ENCODE measurements at regions not wholly inside any gene's neighbourhood (a gene's known extent, or its start where the extent isn't known, plus 50 kb on each side); places are given as distances from the start of the nearest gene placed in this dataset.

DNA sequence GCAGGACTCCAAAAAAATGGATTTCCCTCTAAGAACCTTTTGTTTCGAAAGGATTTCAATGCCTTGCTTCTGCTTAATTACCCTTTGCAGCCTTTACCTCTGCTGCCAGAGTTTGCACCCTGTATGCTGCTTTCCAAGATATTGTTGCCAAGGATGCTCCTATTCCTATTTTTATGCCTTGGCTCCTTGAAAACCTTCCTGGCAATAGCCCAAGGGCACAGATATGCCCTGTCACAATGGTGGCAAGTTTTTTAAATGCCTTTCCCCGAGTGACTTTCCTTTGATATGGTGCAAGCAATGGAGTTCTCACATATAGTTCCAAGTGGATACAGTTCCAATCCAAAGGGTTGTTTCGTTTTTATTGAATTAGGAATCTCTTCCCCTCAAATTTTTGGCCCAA lies 1983.0 kb downstream of the MRPL39 start (continued):
- TF ChIP-seq, protein P1, sequence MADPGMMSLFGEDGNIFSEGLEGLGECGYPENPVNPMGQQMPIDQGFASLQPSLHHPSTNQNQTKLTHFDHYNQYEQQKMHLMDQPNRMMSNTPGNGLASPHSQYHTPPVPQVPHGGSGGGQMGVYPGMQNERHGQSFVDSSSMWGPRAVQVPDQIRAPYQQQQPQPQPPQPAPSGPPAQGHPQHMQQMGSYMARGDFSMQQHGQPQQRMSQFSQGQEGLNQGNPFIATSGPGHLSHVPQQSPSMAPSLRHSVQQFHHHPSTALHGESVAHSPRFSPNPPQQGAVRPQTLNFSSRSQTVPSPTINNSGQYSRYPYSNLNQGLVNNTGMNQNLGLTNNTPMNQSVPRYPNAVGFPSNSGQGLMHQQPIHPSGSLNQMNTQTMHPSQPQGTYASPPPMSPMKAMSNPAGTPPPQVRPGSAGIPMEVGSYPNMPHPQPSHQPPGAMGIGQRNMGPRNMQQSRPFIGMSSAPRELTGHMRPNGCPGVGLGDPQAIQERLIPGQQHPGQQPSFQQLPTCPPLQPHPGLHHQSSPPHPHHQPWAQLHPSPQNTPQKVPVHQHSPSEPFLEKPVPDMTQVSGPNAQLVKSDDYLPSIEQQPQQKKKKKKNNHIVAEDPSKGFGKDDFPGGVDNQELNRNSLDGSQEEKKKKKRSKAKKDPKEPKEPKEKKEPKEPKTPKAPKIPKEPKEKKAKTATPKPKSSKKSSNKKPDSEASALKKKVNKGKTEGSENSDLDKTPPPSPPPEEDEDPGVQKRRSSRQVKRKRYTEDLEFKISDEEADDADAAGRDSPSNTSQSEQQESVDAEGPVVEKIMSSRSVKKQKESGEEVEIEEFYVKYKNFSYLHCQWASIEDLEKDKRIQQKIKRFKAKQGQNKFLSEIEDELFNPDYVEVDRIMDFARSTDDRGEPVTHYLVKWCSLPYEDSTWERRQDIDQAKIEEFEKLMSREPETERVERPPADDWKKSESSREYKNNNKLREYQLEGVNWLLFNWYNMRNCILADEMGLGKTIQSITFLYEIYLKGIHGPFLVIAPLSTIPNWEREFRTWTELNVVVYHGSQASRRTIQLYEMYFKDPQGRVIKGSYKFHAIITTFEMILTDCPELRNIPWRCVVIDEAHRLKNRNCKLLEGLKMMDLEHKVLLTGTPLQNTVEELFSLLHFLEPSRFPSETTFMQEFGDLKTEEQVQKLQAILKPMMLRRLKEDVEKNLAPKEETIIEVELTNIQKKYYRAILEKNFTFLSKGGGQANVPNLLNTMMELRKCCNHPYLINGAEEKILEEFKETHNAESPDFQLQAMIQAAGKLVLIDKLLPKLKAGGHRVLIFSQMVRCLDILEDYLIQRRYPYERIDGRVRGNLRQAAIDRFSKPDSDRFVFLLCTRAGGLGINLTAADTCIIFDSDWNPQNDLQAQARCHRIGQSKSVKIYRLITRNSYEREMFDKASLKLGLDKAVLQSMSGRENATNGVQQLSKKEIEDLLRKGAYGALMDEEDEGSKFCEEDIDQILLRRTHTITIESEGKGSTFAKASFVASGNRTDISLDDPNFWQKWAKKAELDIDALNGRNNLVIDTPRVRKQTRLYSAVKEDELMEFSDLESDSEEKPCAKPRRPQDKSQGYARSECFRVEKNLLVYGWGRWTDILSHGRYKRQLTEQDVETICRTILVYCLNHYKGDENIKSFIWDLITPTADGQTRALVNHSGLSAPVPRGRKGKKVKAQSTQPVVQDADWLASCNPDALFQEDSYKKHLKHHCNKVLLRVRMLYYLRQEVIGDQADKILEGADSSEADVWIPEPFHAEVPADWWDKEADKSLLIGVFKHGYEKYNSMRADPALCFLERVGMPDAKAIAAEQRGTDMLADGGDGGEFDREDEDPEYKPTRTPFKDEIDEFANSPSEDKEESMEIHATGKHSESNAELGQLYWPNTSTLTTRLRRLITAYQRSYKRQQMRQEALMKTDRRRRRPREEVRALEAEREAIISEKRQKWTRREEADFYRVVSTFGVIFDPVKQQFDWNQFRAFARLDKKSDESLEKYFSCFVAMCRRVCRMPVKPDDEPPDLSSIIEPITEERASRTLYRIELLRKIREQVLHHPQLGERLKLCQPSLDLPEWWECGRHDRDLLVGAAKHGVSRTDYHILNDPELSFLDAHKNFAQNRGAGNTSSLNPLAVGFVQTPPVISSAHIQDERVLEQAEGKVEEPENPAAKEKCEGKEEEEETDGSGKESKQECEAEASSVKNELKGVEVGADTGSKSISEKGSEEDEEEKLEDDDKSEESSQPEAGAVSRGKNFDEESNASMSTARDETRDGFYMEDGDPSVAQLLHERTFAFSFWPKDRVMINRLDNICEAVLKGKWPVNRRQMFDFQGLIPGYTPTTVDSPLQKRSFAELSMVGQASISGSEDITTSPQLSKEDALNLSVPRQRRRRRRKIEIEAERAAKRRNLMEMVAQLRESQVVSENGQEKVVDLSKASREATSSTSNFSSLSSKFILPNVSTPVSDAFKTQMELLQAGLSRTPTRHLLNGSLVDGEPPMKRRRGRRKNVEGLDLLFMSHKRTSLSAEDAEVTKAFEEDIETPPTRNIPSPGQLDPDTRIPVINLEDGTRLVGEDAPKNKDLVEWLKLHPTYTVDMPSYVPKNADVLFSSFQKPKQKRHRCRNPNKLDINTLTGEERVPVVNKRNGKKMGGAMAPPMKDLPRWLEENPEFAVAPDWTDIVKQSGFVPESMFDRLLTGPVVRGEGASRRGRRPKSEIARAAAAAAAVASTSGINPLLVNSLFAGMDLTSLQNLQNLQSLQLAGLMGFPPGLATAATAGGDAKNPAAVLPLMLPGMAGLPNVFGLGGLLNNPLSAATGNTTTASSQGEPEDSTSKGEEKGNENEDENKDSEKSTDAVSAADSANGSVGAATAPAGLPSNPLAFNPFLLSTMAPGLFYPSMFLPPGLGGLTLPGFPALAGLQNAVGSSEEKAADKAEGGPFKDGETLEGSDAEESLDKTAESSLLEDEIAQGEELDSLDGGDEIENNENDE (IDR thresholded peaks at IDR 0.05; ENCODE audit: insufficient replicate concordance, low read length) = no peak
- TF ChIP-seq HDAC2 (IDR thresholded peaks at IDR 0.05; ENCODE audit: borderline replicate concordance in 1 of 2, low read depth in 2 of 2, low read length in 2 of 2) = no peak
